ENCODE measurements at regions not wholly inside any gene's neighbourhood (a gene's known extent, or its start where the extent isn't known, plus 50 kb on each side); places are given as distances from the start of the nearest gene placed in this dataset.
"Not testable (repeated sequence)": the region's sequence is repeated elsewhere in the genome, so short reads cannot be mapped to it uniquely, and the experiment has no call there.

DNA sequence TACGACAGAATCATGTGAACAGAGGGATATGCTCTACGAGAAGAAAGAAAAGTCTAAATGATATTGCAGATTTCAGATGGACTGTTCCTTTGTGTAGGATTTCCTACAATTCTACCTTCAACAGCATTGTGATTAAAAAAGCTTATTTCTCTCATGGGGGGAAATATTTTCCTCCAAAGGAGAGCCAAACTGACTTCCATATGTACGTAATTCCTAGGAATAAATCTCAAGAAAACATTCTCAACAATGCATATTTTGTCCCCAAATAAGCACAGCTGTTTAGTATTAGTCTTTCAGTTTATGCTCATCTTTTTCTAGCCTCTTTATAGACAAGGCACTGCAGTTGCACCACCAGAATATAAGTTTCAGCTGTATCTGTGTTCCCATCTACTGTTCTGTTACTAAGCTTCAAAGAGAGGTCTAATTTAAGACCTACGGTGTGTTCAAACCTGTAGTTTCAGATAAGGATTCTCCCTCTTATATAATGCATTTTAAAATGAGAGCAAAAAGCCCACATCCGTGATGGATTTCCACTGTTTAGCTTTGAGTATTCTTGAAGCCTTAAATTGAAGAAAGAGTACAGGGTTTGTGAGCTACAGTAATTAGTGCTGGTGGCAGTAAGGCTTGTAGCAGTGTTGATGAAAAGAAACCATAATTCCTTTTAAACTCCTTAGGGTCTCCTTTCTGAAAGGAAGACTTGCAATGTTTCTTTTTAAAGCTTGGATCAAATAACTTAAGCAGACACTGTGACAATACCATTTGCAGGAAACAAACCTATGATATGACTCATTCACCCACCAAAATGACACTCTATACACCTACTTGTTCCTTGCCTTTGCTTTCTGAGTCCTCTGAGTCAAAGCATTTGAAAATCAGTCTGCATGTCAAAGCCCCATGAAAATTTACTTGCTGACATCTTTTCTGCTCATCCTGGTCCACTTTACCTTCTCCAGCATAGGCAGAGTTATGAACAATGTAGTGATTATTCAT is 754.1 kb downstream of the NOVA1 start:
- DNase-seq, result no peak

DNA sequence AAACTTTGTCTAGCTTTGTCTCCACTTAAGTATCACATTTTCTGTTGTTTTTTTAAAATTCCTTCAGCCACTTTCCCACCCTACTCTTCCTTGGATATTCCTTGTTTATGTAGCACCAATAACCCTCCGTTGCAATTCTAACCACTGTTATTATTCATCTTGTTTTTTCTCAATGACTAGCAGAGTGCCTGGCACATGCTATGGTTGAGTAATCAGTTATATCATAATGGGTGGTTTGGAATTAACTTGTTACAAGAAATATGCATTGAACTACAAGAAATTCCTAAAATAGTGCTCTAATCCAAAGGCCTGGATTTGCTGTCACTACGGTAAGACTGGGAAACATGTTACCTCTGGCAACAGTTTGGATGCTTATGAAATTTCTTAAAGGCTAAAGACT is 756.6 kb downstream of the NOVA1 start:
- DNase-seq, result no peak

GRCh38 chr14:25837551-25837965 is 760.3 kb downstream of the NOVA1 start:
- DNase-seq, result no peak

GRCh38 chr14:25836636-25837035 is 761.2 kb downstream of the NOVA1 start:
- DNase-seq, result no peak

GRCh38 chr14:25833341-25834126 is 764.3 kb downstream of the NOVA1 start:
- DNase-seq, result peak in 1 of 2 experiments; percentile 4

DNA sequence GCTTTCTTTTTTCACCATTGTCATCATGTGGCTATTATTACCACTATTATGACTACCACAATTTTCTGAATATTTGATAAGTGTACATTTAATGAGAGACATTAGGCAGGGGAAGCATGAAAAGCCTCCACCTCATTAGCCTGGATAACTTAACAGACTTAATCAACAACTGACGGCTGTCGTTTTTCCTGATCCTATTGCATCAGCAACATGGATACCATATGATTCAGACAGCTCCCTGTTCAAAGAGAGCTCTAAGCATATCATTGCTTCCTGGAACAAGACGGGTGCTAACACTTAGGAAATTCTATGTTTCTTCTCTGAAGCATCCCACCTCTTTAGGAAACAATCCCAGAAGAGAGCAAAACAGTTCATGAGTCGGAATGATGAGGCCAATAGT is 765.2 kb downstream of the NOVA1 start:
- no peak for DNase-seq

GRCh38 chr14:25828562-25828961 is 769.3 kb downstream of the NOVA1 start:
- no peak for DNase-seq

DNA sequence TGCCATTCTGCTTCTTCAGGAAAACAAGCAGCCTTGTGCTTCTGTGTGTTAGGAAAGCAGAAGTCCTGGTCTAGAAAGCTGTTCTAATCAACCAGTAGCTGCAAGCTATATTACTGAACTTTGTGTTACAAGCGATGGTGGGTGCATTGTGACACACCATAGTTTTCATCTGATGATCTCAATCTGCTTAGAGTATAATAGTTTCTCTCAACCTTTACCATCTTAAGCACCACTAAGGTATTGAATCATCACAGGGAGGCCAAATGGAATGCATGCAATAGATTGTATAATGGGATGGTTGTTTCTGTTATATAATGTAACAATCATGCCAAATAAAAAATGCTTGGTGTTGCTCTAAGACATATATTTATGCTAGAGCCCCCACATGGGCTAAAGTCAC is 771.7 kb downstream of the NOVA1 start:
- DNase-seq, result no peak

DNA sequence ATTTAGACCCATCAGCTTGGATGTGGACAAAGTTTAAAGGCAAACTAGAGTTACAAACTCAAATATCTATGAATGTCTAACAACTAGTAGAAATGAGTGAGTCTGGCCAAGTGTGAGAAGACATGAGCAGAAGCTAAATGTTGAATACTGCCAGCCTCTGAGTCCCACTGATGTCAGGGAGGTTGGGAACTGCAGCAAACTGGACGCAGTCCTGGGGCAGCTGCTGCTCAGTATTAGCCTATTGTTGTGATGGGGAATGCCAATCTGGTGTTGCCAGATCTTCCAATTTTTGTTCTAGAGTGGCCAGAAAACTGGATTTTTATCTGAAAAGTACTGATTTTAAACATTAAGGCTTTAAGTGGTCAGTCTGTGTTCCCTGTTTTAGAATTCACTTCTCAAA is 770.4 kb upstream of the STXBP6 start:
- DNase-seq, result no peak

DNA sequence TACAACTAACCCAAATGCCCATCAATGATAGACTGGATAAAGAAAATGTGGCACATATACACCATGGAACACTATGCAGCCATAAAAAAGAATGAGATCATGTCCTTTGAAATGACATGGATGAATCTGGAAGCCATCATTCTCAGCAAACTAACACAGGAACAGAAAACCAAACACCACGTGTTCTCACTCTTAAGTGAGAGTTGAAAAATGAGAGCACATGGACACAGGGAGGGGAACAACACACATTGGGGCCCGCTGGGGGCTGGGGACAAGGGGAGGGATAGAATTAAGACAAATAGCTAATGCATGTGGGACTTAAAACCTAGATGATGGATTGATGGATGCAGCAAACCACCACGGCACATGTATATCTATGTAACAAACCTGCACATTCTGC is 764.7 kb upstream of the STXBP6 start:
- not testable (repeated sequence) for DNase-seq

DNA sequence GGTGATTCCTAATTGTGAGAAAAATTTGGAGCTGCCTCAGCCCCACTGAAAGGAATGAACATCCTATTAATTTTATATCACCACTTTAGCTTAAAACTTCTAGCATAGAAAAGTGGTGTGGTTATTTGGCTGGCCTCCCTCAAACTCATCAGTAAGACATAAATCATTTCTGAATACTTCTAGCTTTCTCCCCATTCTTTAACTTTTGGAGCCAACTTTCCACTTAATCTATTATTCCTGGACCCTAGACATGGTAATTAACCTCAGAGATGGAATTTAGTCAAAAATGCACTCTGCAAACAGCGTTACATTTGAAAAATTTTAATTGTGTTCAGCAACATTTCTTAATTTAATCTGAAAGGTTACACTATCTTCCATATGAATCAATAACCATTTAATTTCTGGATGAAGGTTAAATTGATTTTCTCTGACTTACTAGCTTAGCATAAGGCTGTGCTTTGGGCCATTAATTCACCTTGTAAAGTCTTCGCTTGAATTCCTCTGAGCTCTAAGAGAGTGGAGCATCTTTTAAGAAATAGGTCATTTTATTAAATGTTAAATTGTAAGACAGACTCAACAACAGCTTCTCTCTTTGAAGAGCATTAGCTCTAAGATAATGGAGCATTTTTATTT is 753.6 kb upstream of the STXBP6 start:
- no peak for DNase-seq

- no peak for DNase-seq
Measured at GRCh38 chr14:25800841-25801240, 750.9 kb upstream of the STXBP6 start.

DNA sequence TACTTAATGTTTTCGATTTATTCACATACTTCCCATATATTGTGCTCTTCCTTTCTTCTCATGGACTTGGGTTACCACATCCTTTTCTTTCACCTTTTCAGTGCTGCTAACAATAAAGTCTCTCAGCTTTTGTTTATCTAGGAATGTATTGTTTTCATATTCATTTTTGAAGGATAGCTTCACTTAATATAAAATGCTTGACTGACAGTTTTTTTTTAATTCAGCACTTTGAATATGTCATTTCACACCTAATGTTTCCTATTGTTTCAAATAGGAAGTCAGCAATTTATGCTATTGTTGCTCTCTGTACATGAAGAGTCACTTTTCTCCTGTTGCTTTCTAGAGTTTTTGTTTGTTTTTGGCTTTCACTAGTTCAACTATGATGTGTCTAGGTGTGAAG is 738.3 kb upstream of the STXBP6 start:
- DNase-seq, result no peak

DNA sequence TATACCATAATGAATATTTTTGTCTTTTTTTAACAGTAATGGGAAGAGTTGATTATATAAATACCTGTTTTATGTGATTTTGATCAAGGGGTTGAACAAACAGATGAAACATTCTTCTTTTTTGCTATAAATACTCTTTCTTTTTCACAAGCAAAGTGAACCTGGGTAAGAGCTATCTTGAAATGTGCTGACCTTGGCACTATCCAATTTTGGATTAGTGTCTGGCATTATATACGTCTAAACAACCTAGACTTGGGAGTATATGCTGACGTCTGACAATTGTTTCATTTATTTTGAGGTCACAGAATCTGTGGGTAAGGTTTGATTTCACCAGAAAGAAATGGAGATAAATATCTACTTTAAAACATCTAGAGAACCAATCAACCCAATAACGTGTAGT is 716.0 kb upstream of the STXBP6 start:
- DNase-seq, result no peak

DNA sequence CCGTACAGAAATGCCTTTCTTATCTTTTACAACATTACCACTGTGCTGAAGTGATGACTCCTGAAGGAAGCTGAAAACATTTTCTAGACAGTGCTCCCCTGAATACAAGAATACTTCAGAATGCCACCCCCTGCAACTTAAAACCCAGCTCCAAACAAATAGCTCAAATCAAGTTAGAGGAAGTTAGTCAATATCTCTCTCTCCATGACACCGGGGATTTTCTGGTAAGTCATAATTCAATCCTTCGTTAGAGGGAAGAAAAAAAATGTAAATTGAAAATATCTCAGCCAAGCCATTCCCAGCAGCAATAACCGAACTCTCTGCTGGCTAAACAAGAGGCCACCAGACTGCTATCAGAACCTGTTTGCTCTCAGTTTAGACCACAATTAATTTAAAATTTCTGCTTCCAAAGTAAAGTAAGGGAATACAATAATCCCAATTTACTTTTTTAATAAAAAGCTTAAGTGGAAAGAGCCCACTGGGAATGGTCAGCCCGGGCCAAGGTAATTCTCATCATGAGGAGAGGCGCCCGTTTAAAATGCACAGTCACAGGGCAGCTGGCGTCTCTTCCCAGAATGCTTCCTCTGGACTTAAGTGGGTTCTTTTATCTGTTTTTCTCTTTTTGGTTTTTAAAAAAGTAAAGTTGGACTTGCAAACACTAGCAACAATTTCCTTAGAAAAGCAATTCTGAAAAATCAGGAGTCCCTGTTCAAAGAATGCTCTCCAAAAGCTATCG is 710.1 kb upstream of the STXBP6 start:
- DNase-seq, result no peak

DNA sequence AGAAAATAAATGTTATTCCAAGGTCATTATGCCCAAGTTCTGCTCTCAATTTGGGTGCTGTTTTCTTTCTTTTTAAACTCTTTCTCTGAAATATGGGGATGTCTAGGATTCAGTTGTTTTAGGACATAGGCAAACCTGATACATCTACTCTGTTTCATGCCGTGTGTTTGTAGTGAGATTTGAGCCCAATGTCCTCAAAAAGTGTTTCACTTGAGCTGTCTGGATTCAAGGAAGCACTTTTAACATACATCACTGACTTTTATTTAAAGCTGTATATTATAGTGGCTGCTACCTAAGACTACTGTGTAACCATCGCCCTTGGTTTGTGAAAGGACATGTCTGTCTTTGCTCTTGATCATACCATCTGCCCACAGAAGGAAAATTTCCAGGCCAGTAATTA is 709.3 kb upstream of the STXBP6 start:
- no peak for DNase-seq

GRCh38 chr14:25757364-25757763 is 707.4 kb upstream of the STXBP6 start:
- no peak for DNase-seq

GRCh38 chr14:25756876-25757275 is 706.9 kb upstream of the STXBP6 start:
- DNase-seq, result no peak

- no peak for DNase-seq
Measured at GRCh38 chr14:25753130-25753529, 703.2 kb upstream of the STXBP6 start.

GRCh38 chr14:25750436-25750835 is 700.5 kb upstream of the STXBP6 start:
- DNase-seq, result no peak

Data from AML-193 (cell line).